ENCODE measurements at regions not wholly inside any gene's neighbourhood (a gene's known extent, or its start where the extent isn't known, plus 50 kb on each side); places are given as distances from the start of the nearest gene placed in this dataset.

GRCh38 chr4:186018261-186018660 is 50.7 kb upstream of the TLR3 start:
- no peak for FAIRE-seq
- TF ChIP-seq POLR2A (IDR thresholded peaks at IDR 0.05; ENCODE audit: low read depth, low read length), result no peak

GRCh38 chr4:186018784-186019183 is 50.2 kb upstream of the TLR3 start:
- no peak for TF ChIP-seq POLR2A (IDR thresholded peaks at IDR 0.05; ENCODE audit: low read depth, low read length)
- FAIRE-seq (no peak), DNase-seq (ENCODE audit: insufficient read length, low spot score) (no peak)

More at GRCh38 chr4:186018261-186018660, 50.7 kb upstream of the TLR3 start:
- no peak for DNase-seq (ENCODE audit: insufficient read length, low spot score)
